GM12878 (cell line): ENCODE measurements at regions not wholly inside any gene's neighbourhood (a gene's known extent, or its start where the extent isn't known, plus 50 kb on each side); places are given as distances from the start of the nearest gene placed in this dataset.

Experiments used
- ATAC-seq: fragments of 200-7000 bp; cut with Tn5 transposase; 3 replicates; pipeline ENCODE4 v1.9.1; 2020; ENCODE audit warnings: mild to moderate bottlenecking, moderate library complexity
- BruUV-seq: library from RNA; stranded (reverse); fragments of 400-500 nt; replicated peaks from 2 replicates; lab custom pipeline; 2021; lab: Mats Ljungman, UMichigan
- CTCF ChIA-PET: fragments of 300-600 bp; sonication (Branson Sonifier 250); formaldehyde crosslinking; extraction: SDS; loops from one replicate; lab custom pipeline; 2021; ENCODE audit warnings: inconsistent platforms; lab: Yijun Ruan, JAX
- POLR2A ChIA-PET: fragments of 350-600 bp; formaldehyde crosslinking; extraction: SDS; loops from one replicate; lab custom pipeline; 2021; ENCODE audit warnings: inconsistent platforms; lab: Charles Lee
- RAD21 ChIA-PET: fragments of 300-600 bp; sonication (Branson Sonifier 250); formaldehyde crosslinking; loops from one replicate; lab custom pipeline; 2023; ENCODE audit warnings: antibody characterized with exemption; ENCODE audit not compliant: unreplicated experiment; lab: Charles Lee
- SMC1A ChIA-PET: fragments of 300-600 bp; sonication (Branson Sonifier 250); formaldehyde crosslinking; loops from one replicate; lab custom pipeline; 2023; ENCODE audit not compliant: unreplicated experiment, uncharacterized antibody; lab: Charles Lee
- DNase-seq: peaks from one replicate; pipeline ENCODE4 v3.0.0-alpha.2; 2011; ENCODE audit warnings: low read depth, low spot score
- FAIRE-seq: peaks from 3 replicates; lab custom pipeline; 2011; peaks lifted over from hg19 to GRCh38; lab: Jason Lieb, UNC
- H2AFZ ChIP-seq: 2 replicates; pipeline ENCODE4 v1.6.0; 2011; ENCODE audit warnings: low read depth, low read length, control low read depth; ENCODE audit not compliant: control insufficient read depth
- H3K27ac ChIP-seq: 2 replicates; pipeline ENCODE4 v1.5.1; 2011; ENCODE audit warnings: control low read depth; ENCODE audit not compliant: control insufficient read depth, insufficient read depth
- H3K27me3 ChIP-seq, 2 experiments: replicated peaks in 1 of 2; 2 replicates each; pipeline versions ENCODE4 v1.6.0 to v1.6.1; 2011; ENCODE audit warnings: low read length in 1 of 2; ENCODE audit not compliant: control insufficient read depth in 2 of 2, insufficient read depth in 2 of 2
- H3K36me3 ChIP-seq, 2 experiments: 2 replicates each; pipeline ENCODE4 v1.5.1; 2011; ENCODE audit warnings: low read length in 1 of 2; ENCODE audit not compliant: control insufficient read depth in 2 of 2, insufficient read depth in 2 of 2
- H3K4me1 ChIP-seq: 2 replicates; pipeline ENCODE4 v1.6.1; 2011; ENCODE audit warnings: mild to moderate bottlenecking, low read length, moderate library complexity, mixed read lengths; ENCODE audit not compliant: control insufficient read depth, insufficient read depth
- H3K4me2 ChIP-seq: 2 replicates; pipeline ENCODE4 v1.6.0; 2011; ENCODE audit warnings: control low read depth; ENCODE audit not compliant: control insufficient read depth, insufficient read depth
- H3K4me3 ChIP-seq: fragments of 200-600 bp; sonication (generic); 2 replicates; pipeline ENCODE4 v1.5.1; 2016
- H3K79me2 ChIP-seq: 2 replicates; pipeline ENCODE4 v1.6.0; 2011; ENCODE audit warnings: low read length; ENCODE audit not compliant: control insufficient read depth, insufficient read depth
- H3K9ac ChIP-seq: 2 replicates; pipeline ENCODE4 v1.8.0; 2011; ENCODE audit warnings: low read length, control low read depth, mixed read lengths; ENCODE audit not compliant: control insufficient read depth, insufficient read depth
- H3K9me3 ChIP-seq: replicated peaks from 3 replicates; pipeline ENCODE4 v1.5.1; 2011; ENCODE audit warnings: mild to moderate bottlenecking, low read length; ENCODE audit not compliant: control insufficient read depth, insufficient read depth
- H4K20me1 ChIP-seq: 2 replicates; pipeline ENCODE4 v1.6.0; 2011; ENCODE audit not compliant: control insufficient read depth, insufficient read depth
- BRCA1 ChIP-seq: IDR thresholded peaks from 2 replicates; pipeline ENCODE4 v1.6.1; 2011; ENCODE audit warnings: low read depth, low read length, improper control_type of control experiment
- CBX3 ChIP-seq: fragments of 200-600 bp; sonication (generic); IDR thresholded peaks from 2 replicates; pipeline ENCODE4 v1.6.1; 2016; ENCODE audit warnings: low read depth, borderline replicate concordance
- PAX8 ChIP-seq: fragments of 450-650 bp; IDR thresholded peaks from 2 replicates; pipeline ENCODE4 v1.6.1; 2017; ENCODE audit warnings: mild to moderate bottlenecking, moderate library complexity
- PML ChIP-seq: IDR thresholded peaks from 2 replicates; pipeline ENCODE4 v1.6.1; 2012; ENCODE audit warnings: low read length, inconsistent platforms
- RBBP5 ChIP-seq: fragments of 200-600 bp; sonication (generic); conservative IDR thresholded peaks from 2 replicates; pipeline ENCODE4 v1.6.1; 2016
- RUNX3 ChIP-seq: IDR thresholded peaks from 2 replicates; pipeline ENCODE4 v1.6.1; 2012; ENCODE audit warnings: low read length, inconsistent platforms
- SKIL ChIP-seq: fragments of 450-650 bp; IDR thresholded peaks from 2 replicates; pipeline ENCODE4 v1.6.1; 2017; ENCODE audit warnings: mild to moderate bottlenecking, low read depth, inconsistent platforms; ENCODE audit not compliant: poor library complexity, severe bottlenecking
- SMARCA5 ChIP-seq: fragments of 450-650 bp; IDR thresholded peaks from 2 replicates; pipeline ENCODE4 v1.6.1; 2017; ENCODE audit warnings: mild to moderate bottlenecking
- YY1 ChIP-seq: IDR thresholded peaks from 2 replicates; pipeline ENCODE4 v1.6.1; 2011; ENCODE audit warnings: low read depth, mild to moderate bottlenecking, low read length
- WGBS: methylation state at CpG from one replicate; pipeline ENCODE4 v1.1.6; 2016; ENCODE audit warnings: low lambda C conversion rate; ENCODE audit not compliant: insufficient replicate concordance, insufficient coverage; ENCODE audit errors: missing lambda C conversion rate; 5-methylcytosine and 5-hydroxymethylcytosine counted together
- in situ Hi-C: fragments of 300-500 bp; cut with MboI; formaldehyde crosslinking; loops from 9 replicates; pipeline ENCODE4 v1.14.3; 2018; ENCODE audit warnings: mixed read lengths
- intact Hi-C: fragments of 100-400 bp; cut with micrococcal nuclease; formaldehyde crosslinking; loops from one replicate; pipeline ENCODE4 v1.14.2; 2022; ENCODE audit not compliant: unreplicated experiment
- TF ChIP-seq, protein P1 (sequence below), 3 experiments: IDR thresholded peaks in 2 of 3; conservative IDR thresholded peaks in 1 of 3; 2 replicates each; pipeline ENCODE4 v1.5.1; 2011; ENCODE audit warnings: low read depth in 3 of 3, low read length in 3 of 3, mild to moderate bottlenecking in 3 of 3, control low read depth in 2 of 3, moderate library complexity in 2 of 3, inconsistent platforms in 1 of 3, mixed read lengths in 1 of 3; ENCODE audit not compliant: control insufficient read depth in 2 of 3, insufficient read depth in 1 of 3; ENCODE audit errors: extremely low read depth in 1 of 3
- TF ChIP-seq, protein P2 (sequence below): fragments of 450-650 bp; IDR thresholded peaks from 2 replicates; pipeline ENCODE4 v1.6.1; 2018; ENCODE audit warnings: mild to moderate bottlenecking, low read depth, moderate library complexity; ENCODE audit not compliant: partially characterized antibody

- FAIRE-seq: no peak
- Histone ChIP-seq H3K27ac (no peak overlapping the region), H3K4me1 (no peaks in the 10 kb centered on the region), H3K9ac (no peak overlapping the region)
- CTCF ChIA-PET: no interaction called here
- TF ChIP-seq PML (no peak), RUNX3 (no peak), BRCA1 (no peak), YY1 (no peak), SMARCA5 (no peak), PAX8 (no peak), CBX3 (no peak), RBBP5 (no peak), SKIL (no peak)
- TF ChIP-seq, protein P1, sequence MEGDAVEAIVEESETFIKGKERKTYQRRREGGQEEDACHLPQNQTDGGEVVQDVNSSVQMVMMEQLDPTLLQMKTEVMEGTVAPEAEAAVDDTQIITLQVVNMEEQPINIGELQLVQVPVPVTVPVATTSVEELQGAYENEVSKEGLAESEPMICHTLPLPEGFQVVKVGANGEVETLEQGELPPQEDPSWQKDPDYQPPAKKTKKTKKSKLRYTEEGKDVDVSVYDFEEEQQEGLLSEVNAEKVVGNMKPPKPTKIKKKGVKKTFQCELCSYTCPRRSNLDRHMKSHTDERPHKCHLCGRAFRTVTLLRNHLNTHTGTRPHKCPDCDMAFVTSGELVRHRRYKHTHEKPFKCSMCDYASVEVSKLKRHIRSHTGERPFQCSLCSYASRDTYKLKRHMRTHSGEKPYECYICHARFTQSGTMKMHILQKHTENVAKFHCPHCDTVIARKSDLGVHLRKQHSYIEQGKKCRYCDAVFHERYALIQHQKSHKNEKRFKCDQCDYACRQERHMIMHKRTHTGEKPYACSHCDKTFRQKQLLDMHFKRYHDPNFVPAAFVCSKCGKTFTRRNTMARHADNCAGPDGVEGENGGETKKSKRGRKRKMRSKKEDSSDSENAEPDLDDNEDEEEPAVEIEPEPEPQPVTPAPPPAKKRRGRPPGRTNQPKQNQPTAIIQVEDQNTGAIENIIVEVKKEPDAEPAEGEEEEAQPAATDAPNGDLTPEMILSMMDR (IDR thresholded peaks at IDR 0.05 in 2 of 3, conservative IDR thresholded peaks at IDR 0.05 in 1 of 3; ENCODE audit: control insufficient read depth in 2 of 3, extremely low read depth in 1 of 3, insufficient read depth in 1 of 3, low read depth in 3 of 3, low read length in 3 of 3): no peak
- TF ChIP-seq, protein P2, sequence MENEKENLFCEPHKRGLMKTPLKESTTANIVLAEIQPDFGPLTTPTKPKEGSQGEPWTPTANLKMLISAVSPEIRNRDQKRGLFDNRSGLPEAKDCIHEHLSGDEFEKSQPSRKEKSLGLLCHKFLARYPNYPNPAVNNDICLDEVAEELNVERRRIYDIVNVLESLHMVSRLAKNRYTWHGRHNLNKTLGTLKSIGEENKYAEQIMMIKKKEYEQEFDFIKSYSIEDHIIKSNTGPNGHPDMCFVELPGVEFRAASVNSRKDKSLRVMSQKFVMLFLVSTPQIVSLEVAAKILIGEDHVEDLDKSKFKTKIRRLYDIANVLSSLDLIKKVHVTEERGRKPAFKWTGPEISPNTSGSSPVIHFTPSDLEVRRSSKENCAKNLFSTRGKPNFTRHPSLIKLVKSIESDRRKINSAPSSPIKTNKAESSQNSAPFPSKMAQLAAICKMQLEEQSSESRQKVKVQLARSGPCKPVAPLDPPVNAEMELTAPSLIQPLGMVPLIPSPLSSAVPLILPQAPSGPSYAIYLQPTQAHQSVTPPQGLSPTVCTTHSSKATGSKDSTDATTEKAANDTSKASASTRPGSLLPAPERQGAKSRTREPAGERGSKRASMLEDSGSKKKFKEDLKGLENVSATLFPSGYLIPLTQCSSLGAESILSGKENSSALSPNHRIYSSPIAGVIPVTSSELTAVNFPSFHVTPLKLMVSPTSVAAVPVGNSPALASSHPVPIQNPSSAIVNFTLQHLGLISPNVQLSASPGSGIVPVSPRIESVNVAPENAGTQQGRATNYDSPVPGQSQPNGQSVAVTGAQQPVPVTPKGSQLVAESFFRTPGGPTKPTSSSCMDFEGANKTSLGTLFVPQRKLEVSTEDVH: no peak
- TF ChIP-seq, all 136 proteins: peak for 0
- RAD21 ChIA-PET: no interaction called here
- DNase-seq (no peak), ATAC-seq (no peak)
- BruUV-seq: no TSS peak
- Histone ChIP-seq H4K20me1 (no peaks in the 10 kb centered on the region), H3K4me2 (no peak overlapping the region), H3K79me2 (no peaks in the 10 kb centered on the region), H3K4me3 (no peak overlapping the region), H3K36me3 (no peaks in the 10 kb centered on the region), H3K9me3 (no peaks in the 10 kb centered on the region), H2AFZ (no peak overlapping the region), H3K27me3 (no peaks in the 10 kb centered on the region)
- SMC1A ChIA-PET: interaction anchor here (1.4 kb wide), 1 partner anchor 48 kb away, joined by 4 read pairs; no protein-coding TSS in a partner anchor
- WGBS: 31% methylated on average over 11 of the region's 12 CpGs
- POLR2A ChIA-PET: no interaction called here
- intact Hi-C loops: no loop called here
- in situ Hi-C loops: no loop called here
Observed at GRCh38 chr3:145903472-145904013, 257.4 kb downstream of the PLOD2 start.
